Left renal cortex interstitium (tissue), 4 donors: ENCODE measurements at regions not wholly inside any gene's neighbourhood (a gene's known extent, or its start where the extent isn't known, plus 50 kb on each side); places are given as distances from the start of the nearest gene placed in this dataset.

Source experiments
- DNase-seq, 4 donors: peaks; one replicate each; pipeline ENCODE4 v3.0.0-alpha.2; 2013; ENCODE audit warnings: low read depth in 4 of 4, low spot score in 2 of 4, missing footprints in 1 of 4

DNA sequence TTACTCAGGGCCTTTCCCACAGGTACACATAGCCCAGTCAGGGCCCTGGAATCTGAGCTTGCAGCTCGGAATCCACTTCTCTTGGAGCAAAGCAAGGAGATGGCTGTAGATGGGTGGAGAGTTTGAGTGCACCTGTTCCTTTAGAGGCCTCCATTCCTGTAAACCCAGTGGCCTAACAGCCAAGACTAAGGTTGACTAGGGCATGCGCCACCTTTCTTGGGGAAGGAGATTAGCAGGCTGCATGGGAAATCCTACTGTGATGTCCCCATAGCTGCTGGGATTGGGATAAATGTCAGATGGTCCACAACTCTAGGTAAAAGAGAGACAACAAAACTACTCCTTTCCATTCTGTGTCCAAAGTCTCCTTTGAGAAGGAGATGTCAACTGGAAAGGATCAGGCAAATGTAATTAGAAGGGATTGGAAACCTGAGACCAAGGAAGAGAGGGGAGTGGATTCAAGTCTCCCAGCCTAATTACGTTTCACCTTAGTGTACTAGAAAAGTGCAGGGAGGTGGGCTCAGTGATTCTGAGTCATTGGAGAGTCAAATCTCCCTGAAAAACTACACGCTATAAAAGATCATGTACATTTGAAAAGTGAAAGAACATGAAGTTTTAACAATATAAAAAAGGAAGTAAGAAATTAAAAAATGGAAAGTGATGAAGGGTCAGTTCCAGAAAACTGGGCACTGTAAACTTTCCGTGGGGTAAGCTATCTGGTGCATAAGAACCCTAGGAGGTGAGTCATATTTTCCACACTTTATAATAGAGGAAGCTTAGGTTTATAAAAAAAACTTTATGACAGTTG lies 104.2 kb downstream of the SEC61B start:
- DNase-seq = no peak

DNA sequence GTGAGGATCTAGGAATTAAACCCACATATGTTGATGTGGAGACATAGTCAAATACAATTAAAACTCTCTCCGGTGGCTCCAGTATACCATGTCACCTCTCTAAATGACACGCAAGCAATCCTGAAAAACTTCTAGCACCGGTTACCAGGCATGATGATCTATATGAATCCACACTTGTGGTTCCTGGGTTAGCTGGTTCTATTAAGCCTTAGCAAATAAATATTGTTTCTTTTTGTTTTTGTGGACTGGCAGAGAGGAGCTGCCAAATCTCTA lies 104.8 kb downstream of the SEC61B start:
- DNase-seq = no peak

DNA sequence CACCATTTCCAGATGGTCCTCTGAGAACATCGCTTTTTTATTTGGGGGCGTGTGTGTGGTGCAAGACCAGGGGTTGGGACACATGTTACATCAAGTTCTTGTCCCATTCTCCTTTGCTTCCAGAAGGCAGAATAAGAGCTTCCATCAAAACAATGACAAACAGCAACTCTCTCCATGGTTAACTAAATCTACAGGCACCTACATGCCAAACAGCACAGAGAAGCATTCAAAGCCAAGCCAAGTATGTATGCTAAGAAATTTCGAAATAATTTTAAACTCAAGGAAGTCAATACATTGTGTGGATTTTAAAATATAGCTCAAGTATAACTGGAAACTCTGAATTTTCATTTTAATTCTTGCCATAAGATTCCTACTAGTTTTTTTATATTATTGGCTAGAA lies 105.6 kb downstream of the SEC61B start:
- DNase-seq = no peak

DNA sequence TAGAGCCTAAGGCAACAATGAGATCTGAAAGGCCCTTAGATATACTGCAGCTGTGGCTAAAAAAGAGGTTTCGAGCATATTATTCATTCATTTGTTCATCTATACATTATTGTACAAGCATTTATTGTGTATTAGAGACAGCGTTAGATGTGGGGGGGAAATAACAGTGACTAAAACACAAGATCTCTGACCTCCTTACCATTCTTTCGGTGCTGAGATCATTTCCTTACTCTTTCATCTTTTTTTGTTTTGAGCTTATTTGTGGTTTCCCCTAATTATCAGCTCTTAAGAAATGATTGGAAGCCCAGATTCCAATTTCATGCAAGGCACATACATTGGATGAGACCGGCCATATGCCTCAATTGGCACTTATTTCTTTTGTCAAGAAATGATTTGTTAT lies 113.2 kb downstream of the SEC61B start:
- no peak for DNase-seq

DNA sequence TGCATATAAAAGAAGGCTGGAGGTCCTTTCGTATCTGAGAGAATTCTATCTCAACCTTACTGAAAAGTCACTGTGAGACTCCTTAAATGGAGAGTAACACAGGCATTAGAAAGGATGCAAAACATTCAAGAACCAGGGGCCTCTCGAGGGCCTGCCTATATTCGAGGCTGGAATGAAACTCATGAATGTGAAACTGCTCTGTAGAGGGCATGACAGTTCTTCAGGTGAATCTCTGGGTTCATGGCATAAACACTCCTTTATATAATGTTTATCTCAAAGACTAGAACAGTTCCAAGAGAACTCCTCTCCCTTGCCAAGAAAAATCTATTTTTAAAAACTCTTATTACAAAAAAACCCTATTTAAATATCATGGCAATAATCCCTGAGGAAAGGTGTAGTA lies 113.9 kb downstream of the SEC61B start:
- no peak for DNase-seq

DNA sequence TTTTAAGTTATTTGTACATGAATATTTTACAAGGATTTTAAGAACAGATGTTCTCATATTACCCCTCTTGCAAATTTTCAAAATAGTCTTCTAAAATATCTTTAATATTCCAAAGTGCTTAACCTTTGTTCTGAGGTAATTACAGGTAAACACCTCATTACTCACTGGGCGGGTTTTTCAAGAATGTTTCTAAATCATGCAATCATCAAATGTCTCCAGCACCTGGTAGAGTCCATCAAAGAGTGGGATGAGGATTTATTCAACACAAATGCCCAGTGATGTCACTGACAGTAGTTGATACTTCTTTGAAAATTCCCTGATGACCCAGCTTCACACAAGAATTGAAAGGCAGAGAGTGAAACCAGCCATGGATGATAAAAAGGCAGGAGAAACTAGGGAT lies 114.4 kb downstream of the SEC61B start:
- no peak for DNase-seq

DNA sequence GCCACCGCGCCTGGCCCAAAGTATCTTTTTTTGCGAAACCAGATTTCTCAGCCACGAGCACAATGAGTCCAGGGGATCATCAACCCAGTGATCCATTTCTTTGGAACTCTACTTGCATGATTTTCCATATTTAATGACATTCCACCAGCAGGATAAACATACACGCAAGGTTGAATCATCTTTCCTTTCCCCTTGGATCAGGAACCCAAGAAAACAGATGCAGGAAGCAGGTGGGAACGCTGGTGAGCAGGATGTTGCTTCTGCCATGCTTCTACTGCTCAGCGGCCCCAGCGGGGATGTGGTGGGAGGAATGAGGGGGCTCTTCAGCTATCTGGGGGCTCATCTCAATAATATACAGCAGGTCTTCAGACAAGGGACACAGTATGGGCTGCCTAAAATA lies 118.2 kb downstream of the SEC61B start:
- DNase-seq = no peak

DNA sequence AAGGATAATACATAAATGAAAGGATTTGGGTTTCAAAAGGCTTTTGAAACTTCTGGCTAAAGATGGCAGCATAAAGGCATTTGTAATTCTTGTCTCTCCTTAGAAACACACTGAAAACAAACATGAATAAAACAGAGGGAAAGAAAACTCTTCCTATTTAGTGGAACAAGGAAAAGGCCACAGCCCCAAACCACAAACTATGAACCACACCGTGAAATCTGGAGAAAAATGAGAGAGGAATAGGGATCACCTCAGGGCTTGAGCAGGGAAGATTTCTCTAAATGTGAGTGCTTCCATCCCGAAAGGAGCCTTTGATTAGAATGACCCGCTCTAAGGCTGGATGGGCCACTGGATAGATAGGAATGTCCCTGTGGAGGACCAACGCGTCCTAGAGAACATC lies 119.6 kb downstream of the SEC61B start:
- DNase-seq = no peak

DNA sequence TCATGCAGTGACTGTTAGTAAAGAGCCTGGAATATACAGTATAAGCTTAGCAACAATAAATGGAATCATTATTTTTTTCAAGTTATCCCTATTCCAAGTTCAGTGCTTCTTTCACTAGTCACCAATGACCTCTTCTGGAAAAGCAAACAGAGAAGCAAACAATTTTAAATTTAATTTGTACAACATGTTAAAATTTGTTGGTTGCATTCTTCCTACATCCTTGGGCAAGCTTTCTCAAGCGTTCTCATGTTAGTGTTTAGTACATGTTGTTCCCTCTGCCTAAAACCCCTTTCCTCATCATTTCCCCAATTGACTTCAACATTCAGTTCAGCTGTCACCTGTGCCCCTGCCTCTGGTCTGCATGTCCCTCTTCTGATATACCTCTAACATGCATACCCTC lies 123.4 kb downstream of the SEC61B start:
- no peak for DNase-seq

DNA sequence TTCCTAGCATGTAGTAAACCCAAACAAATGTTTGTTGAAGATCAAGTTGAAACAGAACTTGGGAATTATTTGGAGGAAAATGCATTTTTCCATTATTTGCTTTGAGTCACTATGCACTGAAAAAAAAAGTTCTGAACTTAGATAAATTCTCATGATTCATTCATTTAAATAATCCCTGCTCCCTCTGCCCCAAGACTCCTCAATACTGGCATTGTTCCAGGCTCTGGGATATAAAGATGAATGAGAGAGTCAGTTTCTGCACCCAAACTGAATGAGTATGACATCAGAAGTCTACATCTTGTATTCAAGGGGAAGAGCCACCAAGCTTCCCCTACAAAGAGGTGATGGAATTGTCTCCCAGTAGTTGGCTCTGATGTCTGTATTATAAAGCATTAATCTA lies 123.9 kb downstream of the SEC61B start:
- no peak for DNase-seq

DNA sequence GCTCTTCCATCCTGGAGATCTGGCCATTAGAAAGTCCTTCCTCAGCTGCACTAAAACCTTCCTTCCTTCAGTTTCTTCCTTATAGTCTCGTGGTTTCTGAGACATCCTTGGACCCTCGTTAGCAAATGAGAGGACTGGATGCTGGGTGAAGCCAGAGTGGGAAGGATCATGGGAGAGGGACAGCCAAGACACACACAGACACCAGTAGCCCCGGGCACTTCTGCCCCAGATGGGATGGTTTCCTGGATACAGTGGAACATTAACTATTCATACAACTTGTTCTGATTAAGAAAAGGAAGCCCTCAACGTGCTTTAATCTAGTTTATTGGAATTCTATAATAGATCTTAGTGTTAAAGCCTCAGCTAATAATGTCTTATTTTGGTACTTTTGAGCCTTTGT lies 125.5 kb downstream of the SEC61B start:
- no peak for DNase-seq

DNA sequence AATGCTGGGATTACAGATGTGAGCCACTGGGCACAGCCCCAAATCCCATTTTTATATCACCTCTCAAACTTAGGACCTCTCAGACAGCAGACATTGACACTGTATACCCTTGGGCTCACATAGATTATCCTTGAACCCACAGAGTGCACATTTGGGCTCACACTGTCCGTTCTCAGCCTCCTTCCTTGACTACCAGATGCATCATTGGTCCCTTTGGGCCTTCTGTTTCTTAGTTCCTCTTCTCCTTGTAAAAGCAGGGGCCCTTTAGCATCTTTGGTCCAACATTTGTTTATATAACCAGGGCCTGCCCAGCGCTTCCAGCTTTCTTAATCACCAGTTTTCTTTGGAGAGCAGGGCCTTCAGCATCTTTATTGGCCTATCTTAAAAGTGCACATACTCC lies 126.2 kb downstream of the SEC61B start:
- DNase-seq = no peak

DNA sequence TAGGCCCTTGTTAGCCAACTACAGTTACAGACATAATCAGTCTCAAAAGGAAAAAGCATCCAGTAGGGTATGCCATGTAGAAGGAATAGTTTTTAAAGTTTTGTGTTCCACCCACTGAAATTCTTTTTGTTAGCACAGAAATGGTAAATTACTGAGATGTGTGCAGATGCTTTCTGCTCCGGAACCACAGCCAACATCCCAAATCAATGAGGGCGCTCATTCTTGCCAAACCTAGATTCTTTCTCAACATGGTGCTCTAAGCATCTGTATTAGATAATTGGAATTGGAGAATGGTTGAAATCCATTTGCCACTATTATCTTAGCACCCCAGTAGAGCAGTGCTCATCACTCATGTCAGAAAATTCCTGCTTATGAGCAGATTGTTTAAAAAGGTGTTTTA lies 127.8 kb downstream of the SEC61B start:
- DNase-seq = no peak

DNA sequence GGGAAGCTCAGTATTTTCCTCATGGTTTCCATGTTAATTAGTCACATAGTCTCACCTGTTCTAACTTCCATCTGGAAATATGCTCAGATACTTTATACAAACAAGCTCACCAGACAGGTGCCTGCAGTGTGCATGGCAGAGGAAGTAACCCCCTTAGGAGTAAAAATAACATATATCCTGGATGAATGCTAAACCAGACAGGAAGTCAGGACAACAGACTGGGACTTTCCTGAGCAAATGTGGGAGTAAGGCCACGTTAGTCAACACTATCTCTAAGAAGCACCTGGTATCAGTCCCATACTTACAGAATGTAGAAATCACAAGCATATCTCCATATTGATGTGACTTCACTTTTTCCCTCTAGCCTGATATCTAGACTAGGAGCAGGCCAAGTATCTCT lies 128.4 kb downstream of the SEC61B start:
- no peak for DNase-seq

DNA sequence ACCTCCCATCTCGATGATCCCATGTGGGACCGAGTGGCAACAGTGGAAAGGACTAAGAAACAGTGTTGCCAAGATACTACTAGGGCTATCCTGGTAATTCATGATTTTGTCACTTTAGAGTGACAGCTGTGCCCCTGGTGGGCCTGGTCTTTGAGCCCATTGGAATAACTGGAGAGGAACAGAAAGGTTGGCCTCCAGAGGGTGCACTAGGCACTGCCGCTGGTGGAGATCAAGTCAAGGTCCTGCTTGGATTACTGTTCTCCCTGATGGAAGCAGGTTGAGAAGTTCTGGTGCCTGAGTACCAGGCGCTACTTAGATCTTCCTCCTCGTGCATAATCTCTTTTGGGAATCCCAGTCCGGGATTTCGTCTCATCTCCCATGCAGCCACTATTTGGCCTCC lies 129.6 kb downstream of the SEC61B start:
- DNase-seq = no peak

DNA sequence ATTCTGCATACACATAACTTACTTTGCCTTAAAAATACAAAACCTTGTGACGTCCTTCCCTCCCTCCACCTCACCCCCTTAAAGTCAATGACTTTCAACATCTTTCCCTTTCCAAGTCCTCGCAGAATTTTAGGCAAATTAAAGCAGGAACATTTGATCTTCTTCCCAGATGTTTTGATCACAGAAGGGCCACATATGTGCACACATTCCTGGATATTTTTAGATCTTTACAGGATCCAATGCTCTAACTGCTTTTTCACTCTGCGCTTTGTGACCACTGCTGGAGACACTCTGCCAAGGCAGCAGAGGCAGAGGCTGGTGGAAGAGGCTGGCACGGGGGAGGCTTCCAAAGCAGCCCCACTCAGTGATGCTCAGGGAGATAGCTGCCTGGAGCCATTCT lies 130.7 kb downstream of the SEC61B start:
- no peak for DNase-seq

DNA sequence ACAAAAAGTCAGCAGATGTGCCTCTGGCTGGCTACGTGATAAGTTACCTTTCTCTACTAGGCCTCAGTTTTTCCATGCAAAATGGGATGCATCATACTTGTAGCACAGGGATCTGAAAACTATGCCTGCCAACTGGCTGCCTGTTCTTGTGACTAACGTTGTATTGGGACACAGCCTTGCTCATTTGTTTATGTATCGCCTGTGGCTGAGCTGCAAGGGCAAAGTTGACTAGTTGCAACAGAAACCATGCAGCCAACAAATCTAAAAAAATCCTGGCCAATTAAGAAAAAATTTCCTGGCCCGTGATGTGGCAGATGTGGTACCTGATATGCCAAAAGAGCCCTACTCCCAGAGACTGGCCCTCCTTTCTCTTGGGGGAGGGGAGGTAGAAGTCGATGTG lies 131.3 kb downstream of the SEC61B start:
- DNase-seq = no peak

DNA sequence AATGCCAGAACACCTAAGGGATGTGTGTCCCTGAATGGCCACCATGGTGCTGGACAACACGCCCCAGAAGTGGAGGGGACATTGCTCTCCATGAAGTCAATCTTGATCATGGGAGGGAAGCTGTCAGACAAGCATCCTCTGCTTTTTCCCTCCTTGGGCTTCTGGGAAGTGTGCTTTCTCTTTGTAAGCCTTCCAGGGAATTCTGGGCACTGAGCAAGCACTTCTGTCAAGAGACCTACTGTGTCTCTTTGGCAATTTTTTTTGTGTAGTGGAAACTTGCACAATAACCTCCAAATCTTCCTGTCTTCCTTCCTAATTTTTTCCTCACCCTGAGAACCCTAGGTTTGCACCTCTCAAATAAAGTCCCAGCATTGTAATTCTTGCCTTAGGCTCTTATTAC lies 132.0 kb downstream of the SEC61B start:
- no peak for DNase-seq

DNA sequence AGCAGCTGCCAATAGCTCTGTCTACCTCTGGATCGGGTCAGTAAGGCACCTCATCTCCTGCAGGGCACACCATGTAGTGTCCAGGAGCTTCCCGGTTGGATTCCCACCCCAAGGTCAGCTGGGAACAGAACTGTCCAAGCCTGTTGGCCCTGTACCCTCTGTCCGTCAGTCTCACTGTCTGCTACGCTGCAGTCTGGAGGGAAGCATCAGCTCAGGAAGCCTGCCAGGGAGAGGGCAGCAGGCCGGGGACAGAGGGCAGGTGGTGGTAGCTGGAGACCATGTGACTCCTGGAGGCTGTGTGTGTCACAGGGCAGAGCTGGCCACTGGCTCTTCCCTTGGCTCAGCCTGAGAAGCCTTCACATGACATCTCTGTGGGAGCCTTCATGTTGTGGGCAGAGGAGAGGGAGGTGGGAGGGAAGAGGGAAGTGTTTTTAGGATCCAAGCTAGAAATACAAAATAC lies 134.5 kb downstream of the SEC61B start:
- DNase-seq = no peak

DNA sequence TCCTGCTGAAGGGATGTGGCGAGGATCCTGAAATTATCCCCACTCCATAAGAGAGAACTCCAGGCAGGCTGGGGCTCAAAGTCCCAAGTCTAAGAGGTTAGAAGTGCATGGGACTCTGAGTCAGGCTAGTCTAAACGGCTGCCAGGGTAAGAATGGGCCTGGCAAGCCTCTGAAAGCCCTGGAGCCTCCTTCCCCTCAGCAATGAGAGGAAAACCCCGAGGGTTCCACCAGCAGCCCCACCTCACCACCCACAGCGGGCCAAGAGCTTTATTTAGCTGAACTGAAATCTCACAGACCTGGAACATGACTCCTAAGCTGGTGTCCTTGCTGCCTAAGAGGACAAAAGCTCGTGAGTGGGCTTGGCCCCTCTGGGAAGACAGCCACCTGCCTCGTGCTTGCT lies 135.5 kb downstream of the SEC61B start:
- no peak for DNase-seq

DNA sequence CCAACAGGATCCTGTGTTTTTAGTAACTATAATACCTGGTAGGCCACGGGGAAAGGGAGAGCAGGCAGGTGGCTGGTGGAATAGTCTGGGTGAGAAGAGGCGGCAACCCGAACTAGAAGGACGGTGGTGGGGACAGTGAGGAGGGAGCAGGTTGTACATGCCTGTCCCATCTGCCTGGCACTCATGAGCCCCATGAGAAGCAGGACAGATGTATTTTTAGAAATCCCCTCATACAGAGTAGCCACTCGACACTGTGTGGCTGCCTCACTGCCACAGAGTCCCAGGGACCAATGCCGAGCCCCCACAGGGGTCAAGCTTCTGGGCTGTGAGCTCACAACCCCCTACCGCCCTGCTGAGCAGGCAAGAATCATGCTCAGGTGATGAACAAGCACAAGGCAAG lies 136.6 kb downstream of the SEC61B start:
- DNase-seq = no peak

DNA sequence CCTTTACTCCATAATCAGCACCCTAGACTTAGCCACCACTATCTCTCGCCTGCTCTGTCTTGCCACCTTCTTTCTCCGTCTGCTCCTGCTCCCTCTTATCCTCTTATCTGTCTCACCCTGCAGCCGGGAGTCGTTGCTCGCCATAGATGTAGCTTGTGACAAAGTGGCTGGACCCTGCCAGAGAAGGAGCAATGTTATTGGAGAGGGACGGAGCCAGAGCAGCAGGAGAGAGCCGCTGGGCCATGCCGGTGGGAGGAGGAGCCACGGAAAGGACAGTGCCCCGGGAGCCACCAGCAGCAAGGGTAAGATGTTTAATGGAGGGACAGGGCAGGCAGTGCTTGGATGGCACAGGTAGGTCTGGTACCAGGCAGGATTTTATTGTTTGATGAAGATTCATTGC lies 137.3 kb downstream of the SEC61B start:
- no peak for DNase-seq

DNA sequence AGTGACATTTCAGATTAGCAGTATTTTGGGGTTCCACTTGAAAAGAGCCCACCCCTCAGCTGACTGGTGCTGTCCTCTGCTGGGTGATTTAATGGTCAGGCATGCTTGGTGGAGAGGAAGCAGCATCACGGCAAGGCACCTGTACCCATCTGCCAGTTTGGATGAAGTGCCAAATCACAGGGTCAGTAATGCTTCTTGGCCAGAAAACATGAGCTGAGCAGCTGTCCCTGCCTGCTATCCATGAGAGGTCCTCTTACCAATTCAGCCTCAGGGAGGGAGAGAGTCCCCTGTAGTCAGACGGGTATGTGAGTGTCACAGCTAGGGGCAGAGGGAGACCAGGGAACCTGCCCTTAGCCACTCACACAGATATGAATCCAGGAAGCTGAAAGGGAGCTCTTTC lies 137.9 kb downstream of the SEC61B start:
- no peak for DNase-seq
